Fibroblast of villous mesenchyme (primary cell): ENCODE measurements at regions not wholly inside any gene's neighbourhood (a gene's known extent, or its start where the extent isn't known, plus 50 kb on each side); places are given as distances from the start of the nearest gene placed in this dataset.

Source experiments
- DNase-seq: peaks from one replicate; pipeline ENCODE4 v3.0.0-alpha.2; 2010; ENCODE audit warnings: low read depth
- H3K4me3 ChIP-seq: 2 replicates; pipeline ENCODE4 v1.5.1; 2011; ENCODE audit warnings: low read depth, mild to moderate bottlenecking, low read length
- TF ChIP-seq, protein P1 (sequence below): IDR thresholded peaks from 2 replicates; pipeline ENCODE4 v1.5.1; 2012; ENCODE audit warnings: low read depth, mild to moderate bottlenecking, low read length; ENCODE audit not compliant: insufficient read depth

GRCh38 chr3:147794596-147794995 is 385.4 kb downstream of the ZIC1 start:
- no peak for DNase-seq
- TF ChIP-seq, protein P1, sequence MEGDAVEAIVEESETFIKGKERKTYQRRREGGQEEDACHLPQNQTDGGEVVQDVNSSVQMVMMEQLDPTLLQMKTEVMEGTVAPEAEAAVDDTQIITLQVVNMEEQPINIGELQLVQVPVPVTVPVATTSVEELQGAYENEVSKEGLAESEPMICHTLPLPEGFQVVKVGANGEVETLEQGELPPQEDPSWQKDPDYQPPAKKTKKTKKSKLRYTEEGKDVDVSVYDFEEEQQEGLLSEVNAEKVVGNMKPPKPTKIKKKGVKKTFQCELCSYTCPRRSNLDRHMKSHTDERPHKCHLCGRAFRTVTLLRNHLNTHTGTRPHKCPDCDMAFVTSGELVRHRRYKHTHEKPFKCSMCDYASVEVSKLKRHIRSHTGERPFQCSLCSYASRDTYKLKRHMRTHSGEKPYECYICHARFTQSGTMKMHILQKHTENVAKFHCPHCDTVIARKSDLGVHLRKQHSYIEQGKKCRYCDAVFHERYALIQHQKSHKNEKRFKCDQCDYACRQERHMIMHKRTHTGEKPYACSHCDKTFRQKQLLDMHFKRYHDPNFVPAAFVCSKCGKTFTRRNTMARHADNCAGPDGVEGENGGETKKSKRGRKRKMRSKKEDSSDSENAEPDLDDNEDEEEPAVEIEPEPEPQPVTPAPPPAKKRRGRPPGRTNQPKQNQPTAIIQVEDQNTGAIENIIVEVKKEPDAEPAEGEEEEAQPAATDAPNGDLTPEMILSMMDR = no peak
- H3K4me3 ChIP-seq = no peak overlapping the region

DNA sequence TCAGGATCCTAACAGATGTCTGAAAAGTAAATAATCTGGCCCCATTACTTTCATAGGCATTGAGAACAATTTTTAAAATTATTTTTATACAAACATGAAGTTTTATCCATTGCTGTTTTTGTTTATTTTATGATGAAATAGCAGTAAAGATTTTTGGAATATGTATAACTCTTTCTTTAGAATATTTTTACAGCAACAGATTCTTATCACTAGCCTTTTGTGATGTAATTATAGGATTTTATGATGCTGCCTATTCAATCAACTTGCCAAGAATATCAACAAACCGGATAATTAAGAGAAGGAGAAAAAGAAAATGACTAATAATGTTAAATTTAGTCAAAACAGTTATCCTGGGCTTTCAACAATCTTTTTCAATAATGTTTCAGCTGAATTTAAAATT is 386.3 kb downstream of the ZIC1 start:
- no peak for DNase-seq
- no peak overlapping the region for H3K4me3 ChIP-seq
- TF ChIP-seq, protein P1 = no peak

- TF ChIP-seq, protein P1 = no peak
- DNase-seq = no peak
These were observed 387.9 kb downstream of the ZIC1 start for GRCh38 chr3:147797095-147797494.

DNA sequence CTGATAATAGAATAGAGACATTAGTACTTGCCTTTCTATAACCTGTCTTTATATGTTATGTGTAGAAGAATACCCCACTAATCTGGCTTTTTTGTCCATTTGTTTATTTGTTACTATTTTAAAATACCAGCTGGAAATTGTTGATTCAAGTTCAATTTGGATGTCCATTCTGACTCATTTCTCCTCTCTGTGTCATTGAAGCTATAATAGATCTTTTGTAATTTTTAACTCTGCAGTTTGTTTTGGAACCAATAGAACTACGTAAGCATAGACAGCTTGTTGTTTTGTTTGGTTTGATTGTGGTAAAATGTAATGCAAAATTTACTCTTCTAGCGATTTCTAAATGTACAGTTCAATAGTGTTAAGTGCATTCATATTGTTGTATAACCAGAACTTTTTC is 390.4 kb downstream of the ZIC1 start:
- H3K4me3 ChIP-seq = no peak overlapping the region
- no peak for DNase-seq
- TF ChIP-seq, protein P1 = no peak

More at GRCh38 chr3:147797095-147797494, 387.9 kb downstream of the ZIC1 start:
- H3K4me3 ChIP-seq = no peak overlapping the region

- no peak for DNase-seq
- TF ChIP-seq, protein P1 = no peak
- H3K4me3 ChIP-seq = no peak overlapping the region
These were observed 398.6 kb downstream of the ZIC1 start for GRCh38 chr3:147807776-147808175.

DNA sequence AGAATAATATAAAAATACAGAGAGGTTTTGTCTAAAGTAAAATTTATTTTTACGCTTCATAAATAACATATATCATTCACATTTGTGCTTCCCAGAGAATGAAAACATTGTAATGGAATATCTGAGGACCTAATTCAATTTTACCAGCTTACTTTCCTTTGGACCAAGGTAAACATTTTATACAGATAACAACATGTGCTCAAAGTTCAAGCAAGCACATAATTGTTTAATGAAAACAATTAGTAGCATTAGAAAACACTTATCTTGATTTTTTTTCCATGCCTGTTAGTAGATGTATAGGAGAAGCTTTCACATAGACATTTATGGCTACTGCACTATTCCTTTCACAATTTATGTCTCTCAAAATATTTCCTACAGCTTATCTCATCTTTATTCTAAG is 400.0 kb downstream of the ZIC1 start:
- DNase-seq = no peak
- TF ChIP-seq, protein P1 = no peak

GRCh38 chr3:147812186-147812911 is 403.2 kb downstream of the ZIC1 start:
- no peak overlapping the region for H3K4me3 ChIP-seq
- TF ChIP-seq, protein P1 = no peak
- DNase-seq = no peak

More for the DNA sequence above, 400.0 kb downstream of the ZIC1 start:
- no peak overlapping the region for H3K4me3 ChIP-seq
